ENCODE measurements at regions not wholly inside any gene's neighbourhood (a gene's known extent, or its start where the extent isn't known, plus 50 kb on each side); places are given as distances from the start of the nearest gene placed in this dataset.

GRCh38 chr7:69182596-69183467 is 415.4 kb upstream of the AUTS2 start:
- no peaks in the 10 kb centered on the region for H3K9me3 ChIP-seq
- TF ChIP-seq POLR2A (IDR thresholded peaks at IDR 0.05) (no peak), CTCF (IDR thresholded peaks at IDR 0.05) (no peak)
- H3K4me1 ChIP-seq: no peaks in the 10 kb centered on the region
- no peak overlapping the region for H3K4me3 ChIP-seq
- no peak overlapping the region for H3K27ac ChIP-seq
- ATAC-seq (peak in 3 of 4 donors; percentile 53 to 70 (median 69)), DNase-seq (no peak)
- no peaks in the 10 kb centered on the region for H3K27me3 ChIP-seq
- no peaks in the 10 kb centered on the region for H3K36me3 ChIP-seq
- 56% methylated on average over 6 of the region's 6 CpGs for WGBS (ENCODE audit: insufficient coverage, low coverage, low lambda C conversion rate, missing lambda C conversion rate)
- intact Hi-C loops (cut with DNase I): no loop called here

- DNase-seq (no peak), ATAC-seq (peak in 3 of 4 donors; percentile 14 to 47 (median 23))
- intact Hi-C loops (cut with DNase I): no loop called here
- Histone ChIP-seq H3K27ac (no peak overlapping the region), H3K9me3 (no peaks in the 10 kb centered on the region), H3K4me3 (no peak overlapping the region), H3K4me1 (no peaks in the 10 kb centered on the region), H3K36me3 (no peaks in the 10 kb centered on the region), H3K27me3 (no peaks in the 10 kb centered on the region)
- WGBS (ENCODE audit: insufficient coverage, low coverage, low lambda C conversion rate, missing lambda C conversion rate): 41% methylated on average over 5 of the region's 5 CpGs
- TF ChIP-seq CTCF (IDR thresholded peaks at IDR 0.05) (no peak), POLR2A (IDR thresholded peaks at IDR 0.05) (no peak)
Measured at GRCh38 chr7:69184339-69184738, 413.9 kb upstream of the AUTS2 start.

- H3K4me1 ChIP-seq: no peaks in the 10 kb centered on the region
- DNase-seq: no peak
- no peaks in the 10 kb centered on the region for H3K9me3 ChIP-seq
- H3K36me3 ChIP-seq: no peaks in the 10 kb centered on the region
- 94% methylated on average over 3 of the region's 5 CpGs for WGBS (ENCODE audit: insufficient coverage, low coverage, low lambda C conversion rate, missing lambda C conversion rate)
- H3K27me3 ChIP-seq: no peaks in the 10 kb centered on the region
- no peak for TF ChIP-seq POLR2A (IDR thresholded peaks at IDR 0.05)
- no peak for TF ChIP-seq CTCF (IDR thresholded peaks at IDR 0.05)
- no peak overlapping the region for H3K4me3 ChIP-seq
- no peak for ATAC-seq
- H3K27ac ChIP-seq: no peak overlapping the region
- intact Hi-C loops (cut with DNase I): no loop called here
Measured at GRCh38 chr7:69185170-69185569, 413.1 kb upstream of the AUTS2 start.

- no peak for DNase-seq
- H3K4me1 ChIP-seq: no peaks in the 10 kb centered on the region
- H3K9me3 ChIP-seq: no peaks in the 10 kb centered on the region
- intact Hi-C loops (cut with DNase I): no loop called here
- ATAC-seq: no peak
- 89% methylated on average over 5 of the region's 5 CpGs for WGBS (ENCODE audit: insufficient coverage, low coverage, low lambda C conversion rate, missing lambda C conversion rate)
- H3K27ac ChIP-seq: no peak overlapping the region
- no peaks in the 10 kb centered on the region for H3K36me3 ChIP-seq
- TF ChIP-seq POLR2A (IDR thresholded peaks at IDR 0.05) (no peak), CTCF (IDR thresholded peaks at IDR 0.05) (no peak)
- no peak overlapping the region for H3K4me3 ChIP-seq
- H3K27me3 ChIP-seq: no peaks in the 10 kb centered on the region
Measured at GRCh38 chr7:69186974-69187373, 411.3 kb upstream of the AUTS2 start.
